ENCODE measurements at regions not wholly inside any gene's neighbourhood (a gene's known extent, or its start where the extent isn't known, plus 50 kb on each side); places are given as distances from the start of the nearest gene placed in this dataset.
"Not testable (repeated sequence)": the region's sequence is repeated elsewhere in the genome, so short reads cannot be mapped to it uniquely, and the experiment has no call there.

DNA sequence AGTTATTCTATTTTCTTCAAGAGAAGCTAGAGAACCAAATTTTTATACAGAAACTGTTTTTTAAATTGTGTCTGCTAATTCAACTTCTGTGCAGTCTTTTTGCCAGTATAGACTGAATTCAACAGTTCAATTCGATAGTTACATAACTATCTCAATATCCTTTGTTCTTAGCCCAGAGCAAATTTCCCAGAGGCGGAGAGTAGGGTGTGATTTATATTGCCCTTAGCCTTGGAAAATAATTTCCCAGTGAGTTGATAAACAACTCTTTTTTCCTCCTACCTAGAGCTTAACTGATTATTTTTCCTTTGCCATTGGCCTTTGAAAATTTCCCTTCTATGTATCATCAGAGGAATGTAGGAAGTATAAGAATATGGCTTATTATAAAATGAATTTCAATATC is 420.5 kb downstream of the NSUN3 start:
- no peaks in the 10 kb centered on the region for H3K9me3 ChIP-seq (ENCODE audit: control insufficient read depth in 1 of 2, insufficient read depth in 1 of 2, low read length in 2 of 2)
- H3K4me1 Mint-ChIP-seq (ENCODE audit: low read depth): no peaks in the 10 kb centered on the region
- CTCF ChIA-PET: no interaction called here

DNA sequence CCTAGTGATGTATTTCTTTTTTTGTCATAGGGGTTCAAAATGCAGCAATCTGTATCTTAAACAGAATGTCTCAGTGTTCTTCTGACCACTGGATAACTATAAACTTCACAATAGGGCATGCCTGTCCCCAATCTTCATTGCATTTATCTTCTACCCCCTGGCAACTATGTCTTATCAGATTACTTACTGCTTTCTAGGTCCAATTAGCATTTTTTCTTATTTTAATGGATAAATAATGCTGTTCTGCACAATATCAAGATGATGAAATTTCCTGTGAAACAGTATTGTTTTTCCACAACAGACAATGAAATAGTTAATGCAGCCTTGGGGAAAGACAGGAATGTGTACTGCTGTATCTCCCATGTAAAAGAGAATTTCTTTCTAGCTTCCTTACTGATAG is 432.1 kb downstream of the NSUN3 start:
- no peak overlapping the region for H3K27ac Mint-ChIP-seq
- peaks cover 6% of the 10 kb centered on the region for H3K9me3 Mint-ChIP-seq
- no peak overlapping the region for H3K4me3 Mint-ChIP-seq
- TF ChIP-seq, protein P1, sequence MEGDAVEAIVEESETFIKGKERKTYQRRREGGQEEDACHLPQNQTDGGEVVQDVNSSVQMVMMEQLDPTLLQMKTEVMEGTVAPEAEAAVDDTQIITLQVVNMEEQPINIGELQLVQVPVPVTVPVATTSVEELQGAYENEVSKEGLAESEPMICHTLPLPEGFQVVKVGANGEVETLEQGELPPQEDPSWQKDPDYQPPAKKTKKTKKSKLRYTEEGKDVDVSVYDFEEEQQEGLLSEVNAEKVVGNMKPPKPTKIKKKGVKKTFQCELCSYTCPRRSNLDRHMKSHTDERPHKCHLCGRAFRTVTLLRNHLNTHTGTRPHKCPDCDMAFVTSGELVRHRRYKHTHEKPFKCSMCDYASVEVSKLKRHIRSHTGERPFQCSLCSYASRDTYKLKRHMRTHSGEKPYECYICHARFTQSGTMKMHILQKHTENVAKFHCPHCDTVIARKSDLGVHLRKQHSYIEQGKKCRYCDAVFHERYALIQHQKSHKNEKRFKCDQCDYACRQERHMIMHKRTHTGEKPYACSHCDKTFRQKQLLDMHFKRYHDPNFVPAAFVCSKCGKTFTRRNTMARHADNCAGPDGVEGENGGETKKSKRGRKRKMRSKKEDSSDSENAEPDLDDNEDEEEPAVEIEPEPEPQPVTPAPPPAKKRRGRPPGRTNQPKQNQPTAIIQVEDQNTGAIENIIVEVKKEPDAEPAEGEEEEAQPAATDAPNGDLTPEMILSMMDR (IDR thresholded peaks at IDR 0.05): no peak
- intact Hi-C loops (cut with DNase I, micrococcal nuclease): no loop called here
- Histone ChIP-seq H3K27me3 (ENCODE audit: control insufficient read depth in 1 of 2, insufficient read depth in 2 of 2, low read length in 2 of 2) (peaks cover 0 to 2% of the 10 kb centered on the region in 2 experiments), H3K4me1 (ENCODE audit: insufficient read depth, low read length) (no peaks in the 10 kb centered on the region), H3K36me3 (ENCODE audit: insufficient read depth, low read length) (no peaks in the 10 kb centered on the region), H3K27ac (ENCODE audit: low read depth in 1 of 2, low read length in 2 of 2) (no peak overlapping the region), H3K9me3 (ENCODE audit: control insufficient read depth in 1 of 2, insufficient read depth in 1 of 2, low read length in 2 of 2) (peaks cover 0 to 3% of the 10 kb centered on the region in 2 experiments), H3K4me3 (ENCODE audit: low read length) (no peak overlapping the region)
- CTCF ChIA-PET: no interaction called here
- H3K36me3 Mint-ChIP-seq (ENCODE audit: low read depth): no peaks in the 10 kb centered on the region
- ATAC-seq (ENCODE audit: poor library complexity): no peak
- no peak for DNase-seq
- POLR2A ChIA-PET: no interaction called here
- no peaks in the 10 kb centered on the region for H3K27me3 Mint-ChIP-seq
- H3K4me1 Mint-ChIP-seq (ENCODE audit: low read depth): no peaks in the 10 kb centered on the region

More for the DNA sequence above, 420.5 kb downstream of the NSUN3 start:
- Histone ChIP-seq H3K36me3 (ENCODE audit: insufficient read depth, low read length) (no peaks in the 10 kb centered on the region), H3K4me1 (ENCODE audit: insufficient read depth, low read length) (no peaks in the 10 kb centered on the region), H3K4me3 (ENCODE audit: low read length) (no peak overlapping the region), H3K27me3 (ENCODE audit: control insufficient read depth in 1 of 2, insufficient read depth in 2 of 2, low read length in 2 of 2) (no peaks in the 10 kb centered on the region), H3K27ac (ENCODE audit: low read depth in 1 of 2, low read length in 2 of 2) (no peak overlapping the region)
- DNase-seq (no peak), ATAC-seq (ENCODE audit: poor library complexity) (no peak)
- intact Hi-C loops (cut with DNase I, micrococcal nuclease): no loop called here
- TF ChIP-seq, protein P1 (IDR thresholded peaks at IDR 0.05): no peak
- POLR2A ChIA-PET: no interaction called here
- Mint-ChIP-seq H3K27ac (no peak overlapping the region), H3K27me3 (no peaks in the 10 kb centered on the region), H3K4me3 (no peak overlapping the region), H3K36me3 (ENCODE audit: low read depth) (no peaks in the 10 kb centered on the region), H3K9me3 (no peaks in the 10 kb centered on the region)

DNA sequence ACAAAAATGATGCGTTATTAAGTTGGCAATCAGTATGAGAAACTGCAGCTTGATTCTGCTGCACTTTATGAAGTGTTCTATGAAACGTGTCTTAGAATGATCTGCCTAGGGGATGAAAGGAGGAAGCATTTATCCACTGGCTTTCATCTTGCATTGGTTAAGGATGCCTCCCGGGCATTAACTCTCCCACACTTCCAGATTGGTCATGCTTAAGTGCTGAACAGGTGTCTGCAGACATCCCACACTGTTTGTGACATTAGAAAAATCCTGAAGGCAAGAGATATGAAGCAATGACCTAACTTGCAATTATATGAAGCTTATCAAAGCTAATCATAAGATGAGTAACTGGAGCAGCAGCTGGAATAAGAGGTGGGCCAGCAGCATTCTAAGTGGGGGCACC is 437.3 kb downstream of the NSUN3 start:
- intact Hi-C loops (cut with DNase I, micrococcal nuclease): no loop called here
- Mint-ChIP-seq H3K4me3 (no peak overlapping the region), H3K36me3 (ENCODE audit: low read depth) (no peaks in the 10 kb centered on the region), H3K27me3 (no peaks in the 10 kb centered on the region), H3K9me3 (peaks cover 11% of the 10 kb centered on the region), H3K4me1 (ENCODE audit: low read depth) (no peaks in the 10 kb centered on the region), H3K27ac (no peak overlapping the region)
- no peak for ATAC-seq (ENCODE audit: poor library complexity)
- no peak overlapping the region for H3K4me3 ChIP-seq (ENCODE audit: low read length)
- TF ChIP-seq, protein P1 (IDR thresholded peaks at IDR 0.05): no peak
- H3K9me3 ChIP-seq (ENCODE audit: control insufficient read depth in 1 of 2, insufficient read depth in 1 of 2, low read length in 2 of 2): peaks cover 0 to 11% of the 10 kb centered on the region in 2 experiments
- H3K36me3 ChIP-seq (ENCODE audit: insufficient read depth, low read length): no peaks in the 10 kb centered on the region
- no peak for DNase-seq
- ChIA-PET CTCF (no interaction called here), POLR2A (no interaction called here)
- H3K27ac ChIP-seq (ENCODE audit: low read depth in 1 of 2, low read length in 2 of 2): no peak overlapping the region
- H3K27me3 ChIP-seq (ENCODE audit: control insufficient read depth in 1 of 2, insufficient read depth in 2 of 2, low read length in 2 of 2): peaks cover 0 to 2% of the 10 kb centered on the region in 2 experiments
- no peaks in the 10 kb centered on the region for H3K4me1 ChIP-seq (ENCODE audit: insufficient read depth, low read length)

DNA sequence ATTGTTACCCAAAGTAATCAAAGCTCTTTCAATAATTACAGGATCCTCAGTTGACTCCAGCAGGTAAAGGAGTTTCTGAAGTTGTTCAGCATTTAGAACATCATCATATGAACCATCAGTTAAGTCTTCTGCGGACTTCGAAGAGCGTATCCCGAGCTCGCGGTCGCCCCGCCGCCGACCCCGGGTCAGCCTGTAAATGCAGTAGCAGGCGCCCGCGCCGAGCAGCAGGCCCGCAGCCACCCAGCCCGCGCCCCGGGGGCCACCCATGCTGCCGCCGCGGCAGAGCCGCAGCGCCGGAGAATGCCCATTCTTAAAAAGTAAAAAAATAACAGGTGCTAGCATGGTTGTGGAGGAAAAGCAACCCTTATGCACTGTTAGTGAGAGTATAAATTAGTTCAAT is 444.5 kb downstream of the NSUN3 start:
- DNase-seq; ATAC-seq (ENCODE audit: poor library complexity); H3K9me3 ChIP-seq (ENCODE audit: control insufficient read depth in 1 of 2, insufficient read depth in 1 of 2, low read length in 2 of 2); H3K4me3 ChIP-seq (ENCODE audit: low read length); H3K4me1 ChIP-seq (ENCODE audit: insufficient read depth, low read length); H3K36me3 ChIP-seq (ENCODE audit: insufficient read depth, low read length); H3K27ac ChIP-seq (ENCODE audit: low read depth in 1 of 2, low read length in 2 of 2); H3K27me3 ChIP-seq (ENCODE audit: control insufficient read depth in 1 of 2, insufficient read depth in 2 of 2, low read length in 2 of 2); CTCF ChIA-PET; H3K36me3 Mint-ChIP-seq (ENCODE audit: low read depth); POLR2A ChIA-PET; H3K4me3 Mint-ChIP-seq; H3K27ac Mint-ChIP-seq; H3K4me1 Mint-ChIP-seq (ENCODE audit: low read depth); H3K27me3 Mint-ChIP-seq; intact Hi-C loops (cut with DNase I, micrococcal nuclease); H3K9me3 Mint-ChIP-seq: not testable (repeated sequence)
